H1 (cell line): ENCODE measurements at regions not wholly inside any gene's neighbourhood (a gene's known extent, or its start where the extent isn't known, plus 50 kb on each side); places are given as distances from the start of the nearest gene placed in this dataset.

Source experiments
- CTCF ChIP-seq, 3 experiments: IDR thresholded peaks; 1 replicate in 2 of 3; 2 replicates in 1 of 3; pipeline versions ENCODE4 v1.5.1 to v1.6.1; 2011; ENCODE audit warnings: low read length in 3 of 3, mild to moderate bottlenecking in 3 of 3, inconsistent platforms in 2 of 3, low read depth in 1 of 3, moderate library complexity in 1 of 3; ENCODE audit not compliant: insufficient read depth in 1 of 3; ENCODE audit errors: control extremely low read depth in 1 of 3
- SP1 ChIP-seq: IDR thresholded peaks from 2 replicates; pipeline ENCODE4 v1.6.1; 2011; ENCODE audit warnings: low read depth, low read length

GRCh38 chr20:48262955-48263354, 477.7 kb upstream of the SULF2 start (continued):
- TF ChIP-seq CTCF (IDR thresholded peaks at IDR 0.05; ENCODE audit: control extremely low read depth in 1 of 3, insufficient read depth in 1 of 3, low read depth in 1 of 3, low read length in 3 of 3) (no peak), SP1 (no peak)
